ENCODE measurements at regions not wholly inside any gene's neighbourhood (a gene's known extent, or its start where the extent isn't known, plus 50 kb on each side); places are given as distances from the start of the nearest gene placed in this dataset.
"Not testable (repeated sequence)": the region's sequence is repeated elsewhere in the genome, so short reads cannot be mapped to it uniquely, and the experiment has no call there.

DNA sequence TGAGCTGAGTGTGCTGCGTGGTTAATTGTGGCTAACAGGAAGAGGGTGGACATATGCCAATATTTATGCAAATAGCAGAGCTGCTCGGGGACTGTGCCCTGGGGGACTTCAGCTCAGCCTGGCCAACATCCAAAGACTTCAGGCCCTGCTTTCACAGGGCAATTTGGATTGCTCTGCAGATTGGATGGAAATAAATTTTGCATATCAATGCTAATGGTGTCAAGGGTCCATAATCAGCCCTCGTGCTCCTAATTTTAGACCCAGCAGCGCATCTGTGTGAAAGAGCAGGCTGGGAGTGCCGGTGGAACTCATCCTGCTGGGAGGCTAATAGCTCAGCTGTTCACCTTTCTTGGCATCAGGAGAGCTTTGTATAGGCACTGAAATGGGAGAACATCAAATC is 270.1 kb downstream of the TCERG1L start:
- Histone ChIP-seq H3K36me3 (no peaks in the 10 kb centered on the region), H3K27ac (no peak overlapping the region), H3K4me3 (no peak overlapping the region), H3K4me1 (no peaks in the 10 kb centered on the region), H3K9me3 (peaks cover 0 to 12% (median 0%) of the 10 kb centered on the region in 11 donors), H3K27me3 (peaks cover 0 to 25% (median 7%) of the 10 kb centered on the region in 7 donors)
- DNase-seq (no peak), ATAC-seq (peak in 1 of 8 donors; percentile 37)
- TF ChIP-seq, protein P1, sequence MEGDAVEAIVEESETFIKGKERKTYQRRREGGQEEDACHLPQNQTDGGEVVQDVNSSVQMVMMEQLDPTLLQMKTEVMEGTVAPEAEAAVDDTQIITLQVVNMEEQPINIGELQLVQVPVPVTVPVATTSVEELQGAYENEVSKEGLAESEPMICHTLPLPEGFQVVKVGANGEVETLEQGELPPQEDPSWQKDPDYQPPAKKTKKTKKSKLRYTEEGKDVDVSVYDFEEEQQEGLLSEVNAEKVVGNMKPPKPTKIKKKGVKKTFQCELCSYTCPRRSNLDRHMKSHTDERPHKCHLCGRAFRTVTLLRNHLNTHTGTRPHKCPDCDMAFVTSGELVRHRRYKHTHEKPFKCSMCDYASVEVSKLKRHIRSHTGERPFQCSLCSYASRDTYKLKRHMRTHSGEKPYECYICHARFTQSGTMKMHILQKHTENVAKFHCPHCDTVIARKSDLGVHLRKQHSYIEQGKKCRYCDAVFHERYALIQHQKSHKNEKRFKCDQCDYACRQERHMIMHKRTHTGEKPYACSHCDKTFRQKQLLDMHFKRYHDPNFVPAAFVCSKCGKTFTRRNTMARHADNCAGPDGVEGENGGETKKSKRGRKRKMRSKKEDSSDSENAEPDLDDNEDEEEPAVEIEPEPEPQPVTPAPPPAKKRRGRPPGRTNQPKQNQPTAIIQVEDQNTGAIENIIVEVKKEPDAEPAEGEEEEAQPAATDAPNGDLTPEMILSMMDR (IDR thresholded peaks at IDR 0.05) = no peak
- 46 to 54% methylated on average over 5 of the region's 5 CpGs for WGBS, 2 donors
- intact Hi-C loops (cut with DNase I) = no loop called here

DNA sequence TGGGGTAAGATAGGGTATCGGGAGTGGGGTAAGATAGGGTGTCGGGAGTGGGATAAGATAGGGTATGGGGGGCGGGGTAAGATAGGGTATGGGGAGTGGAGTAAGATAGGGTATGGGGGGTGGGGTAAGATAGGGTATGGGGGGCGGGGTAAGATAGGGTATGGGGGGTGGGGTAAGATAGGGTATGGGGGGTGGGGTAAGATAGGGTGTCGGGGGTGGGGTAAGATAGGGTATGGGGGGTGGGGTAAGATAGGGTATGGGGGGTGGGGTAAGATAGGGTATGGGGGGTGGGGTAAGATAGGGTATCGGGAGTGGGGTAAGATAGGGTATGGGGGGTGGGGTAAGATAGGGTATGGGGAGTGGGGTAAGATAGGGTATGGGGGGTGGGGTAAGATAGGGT is 269.5 kb downstream of the TCERG1L start:
- ATAC-seq; H3K36me3 ChIP-seq; intact Hi-C loops (cut with DNase I); H3K4me3 ChIP-seq; H3K4me1 ChIP-seq; DNase-seq; H3K27ac ChIP-seq: not testable (repeated sequence)
- peaks cover 0 to 12% (median 0%) of the 10 kb centered on the region in 11 donors for H3K9me3 ChIP-seq
- peaks cover 0 to 20% (median 10%) of the 10 kb centered on the region in 7 donors for H3K27me3 ChIP-seq
- WGBS, 2 donors = 79 to 86% methylated on average over 6 of the region's 6 CpGs

Small RNA genes in the stretch of these regions (microRNA-seq; reads per million reads assigned to microRNA genes)
- 1.5 to 1.8 reads per million in 2 donors for gene MIR378C
